MM.1S (cell line): ENCODE measurements at regions not wholly inside any gene's neighbourhood (a gene's known extent, or its start where the extent isn't known, plus 50 kb on each side); places are given as distances from the start of the nearest gene placed in this dataset.

ENCODE experiments used
- DNase-seq: peaks from one replicate; pipeline ENCODE4 v3.0.0-alpha.2; 2015
- H2AFZ ChIP-seq: fragments of 300-600 bp; sonication (generic); 2 replicates; pipeline ENCODE4 v1.6.0; 2016; ENCODE audit warnings: antibody characterized with exemption, low read length
- H3F3A ChIP-seq: fragments of 300-600 bp; sonication (generic); 2 replicates; pipeline ENCODE4 v1.6.1; 2016; ENCODE audit warnings: mild to moderate bottlenecking, antibody characterized with exemption, low read length, moderate library complexity, mixed read lengths; ENCODE audit not compliant: insufficient read depth
- H3K27ac ChIP-seq: fragments of 300-600 bp; sonication (generic); 2 replicates; pipeline ENCODE4 v1.5.1; 2016; ENCODE audit warnings: mild to moderate bottlenecking, low read length
- H3K27me3 ChIP-seq: fragments of 300-600 bp; sonication (generic); replicated peaks from 2 replicates; pipeline ENCODE4 v1.6.0; 2016; ENCODE audit warnings: low read length; ENCODE audit not compliant: insufficient read depth
- H3K36me3 ChIP-seq: fragments of 300-600 bp; sonication (generic); replicated peaks from 2 replicates; pipeline ENCODE4 v1.6.1; 2016; ENCODE audit warnings: mild to moderate bottlenecking, low read length, mixed read lengths; ENCODE audit not compliant: insufficient read depth
- H3K4me1 ChIP-seq: fragments of 300-600 bp; sonication (generic); 2 replicates; pipeline ENCODE4 v1.6.1; 2016; ENCODE audit warnings: low read length, mixed read lengths
- H3K4me2 ChIP-seq: fragments of 300-600 bp; sonication (generic); 2 replicates; pipeline ENCODE4 v1.6.0; 2016; ENCODE audit warnings: low read depth, low read length
- H3K4me3 ChIP-seq: fragments of 300-600 bp; sonication (generic); 2 replicates; pipeline ENCODE4 v1.5.1; 2016; ENCODE audit warnings: low read length, mixed read lengths
- H3K79me2 ChIP-seq: fragments of 300-600 bp; sonication (generic); 2 replicates; pipeline ENCODE4 v1.6.1; 2016; ENCODE audit warnings: mixed run types, low read length, mixed read lengths
- H3K9ac ChIP-seq: fragments of 300-600 bp; sonication (generic); 2 replicates; pipeline ENCODE4 v1.6.1; 2016; ENCODE audit warnings: low read length, mixed read lengths
- H3K9me2 ChIP-seq: fragments of 300-600 bp; sonication (generic); replicated peaks from 2 replicates; pipeline ENCODE4 v1.6.1; 2016; ENCODE audit warnings: mild to moderate bottlenecking, low read length, mixed read lengths; ENCODE audit not compliant: insufficient read depth
- H3K9me3 ChIP-seq: fragments of 300-600 bp; sonication (generic); replicated peaks from 2 replicates; pipeline ENCODE4 v1.6.1; 2016; ENCODE audit warnings: mild to moderate bottlenecking, low read length, mixed read lengths; ENCODE audit not compliant: insufficient read depth
- H4K20me1 ChIP-seq: fragments of 300-600 bp; sonication (generic); 2 replicates; pipeline ENCODE4 v1.6.1; 2016; ENCODE audit warnings: mild to moderate bottlenecking, low read length, moderate library complexity, mixed read lengths; ENCODE audit not compliant: insufficient read depth
- EZH2 ChIP-seq: fragments of 300-600 bp; sonication (generic); optimal IDR thresholded peaks from 2 replicates; pipeline ENCODE3; 2017; ENCODE audit warnings: low read depth, mild to moderate bottlenecking, antibody characterized with exemption, low read length, mixed read lengths
- EZH2phosphoT487 ChIP-seq: fragments of 300-600 bp; sonication (generic); IDR thresholded peaks from 2 replicates; pipeline ENCODE4 v1.6.1; 2018; ENCODE audit warnings: antibody characterized with exemption, low read length
- TF ChIP-seq, protein P1 (sequence below): fragments of 300-600 bp; sonication (generic); IDR thresholded peaks from 2 replicates; pipeline ENCODE4 v1.5.1; 2016; ENCODE audit warnings: antibody characterized with exemption, low read length, mixed read lengths

DNA sequence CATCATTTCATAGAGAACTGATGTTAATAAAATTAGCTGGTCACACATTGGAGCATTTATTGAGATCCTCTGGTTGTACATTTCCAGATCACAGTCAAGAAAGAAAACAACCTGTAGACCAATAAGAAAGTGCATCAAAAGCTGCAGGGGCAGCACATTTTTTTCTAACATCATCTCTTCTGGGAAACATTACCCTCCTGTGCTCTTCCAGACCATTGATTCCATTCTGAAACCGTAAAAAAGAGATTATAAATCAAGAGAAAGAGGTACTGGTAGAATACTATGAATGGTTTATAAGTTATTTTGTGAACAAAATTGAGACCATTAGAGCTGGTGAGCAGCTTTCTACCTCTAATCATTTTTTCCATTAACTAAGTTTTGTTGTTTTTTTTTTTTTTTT lies 1548.2 kb upstream of the CELF4 start:
- no peaks in the 10 kb centered on the region for H3K36me3 ChIP-seq
- peak overlapping the region; percentile 8; the same call in 1 of the 2 replicates for H2AFZ ChIP-seq
- no peak overlapping the region for H3K9ac ChIP-seq
- no peaks in the 10 kb centered on the region for H4K20me1 ChIP-seq
- H3K27ac ChIP-seq = no peak overlapping the region
- no peaks in the 10 kb centered on the region for H3F3A ChIP-seq
- no peaks in the 10 kb centered on the region for H3K4me1 ChIP-seq
- no peaks in the 10 kb centered on the region for H3K9me3 ChIP-seq
- TF ChIP-seq EZH2 (no peak), EZH2phosphoT487 (no peak)
- TF ChIP-seq, protein P1, sequence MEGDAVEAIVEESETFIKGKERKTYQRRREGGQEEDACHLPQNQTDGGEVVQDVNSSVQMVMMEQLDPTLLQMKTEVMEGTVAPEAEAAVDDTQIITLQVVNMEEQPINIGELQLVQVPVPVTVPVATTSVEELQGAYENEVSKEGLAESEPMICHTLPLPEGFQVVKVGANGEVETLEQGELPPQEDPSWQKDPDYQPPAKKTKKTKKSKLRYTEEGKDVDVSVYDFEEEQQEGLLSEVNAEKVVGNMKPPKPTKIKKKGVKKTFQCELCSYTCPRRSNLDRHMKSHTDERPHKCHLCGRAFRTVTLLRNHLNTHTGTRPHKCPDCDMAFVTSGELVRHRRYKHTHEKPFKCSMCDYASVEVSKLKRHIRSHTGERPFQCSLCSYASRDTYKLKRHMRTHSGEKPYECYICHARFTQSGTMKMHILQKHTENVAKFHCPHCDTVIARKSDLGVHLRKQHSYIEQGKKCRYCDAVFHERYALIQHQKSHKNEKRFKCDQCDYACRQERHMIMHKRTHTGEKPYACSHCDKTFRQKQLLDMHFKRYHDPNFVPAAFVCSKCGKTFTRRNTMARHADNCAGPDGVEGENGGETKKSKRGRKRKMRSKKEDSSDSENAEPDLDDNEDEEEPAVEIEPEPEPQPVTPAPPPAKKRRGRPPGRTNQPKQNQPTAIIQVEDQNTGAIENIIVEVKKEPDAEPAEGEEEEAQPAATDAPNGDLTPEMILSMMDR = no peak
- H3K27me3 ChIP-seq = no peaks in the 10 kb centered on the region
- no peak for DNase-seq
- H3K79me2 ChIP-seq = no peaks in the 10 kb centered on the region
- H3K4me2 ChIP-seq = no peak overlapping the region
- H3K9me2 ChIP-seq = no peaks in the 10 kb centered on the region
- H3K4me3 ChIP-seq = no peak overlapping the region

DNA sequence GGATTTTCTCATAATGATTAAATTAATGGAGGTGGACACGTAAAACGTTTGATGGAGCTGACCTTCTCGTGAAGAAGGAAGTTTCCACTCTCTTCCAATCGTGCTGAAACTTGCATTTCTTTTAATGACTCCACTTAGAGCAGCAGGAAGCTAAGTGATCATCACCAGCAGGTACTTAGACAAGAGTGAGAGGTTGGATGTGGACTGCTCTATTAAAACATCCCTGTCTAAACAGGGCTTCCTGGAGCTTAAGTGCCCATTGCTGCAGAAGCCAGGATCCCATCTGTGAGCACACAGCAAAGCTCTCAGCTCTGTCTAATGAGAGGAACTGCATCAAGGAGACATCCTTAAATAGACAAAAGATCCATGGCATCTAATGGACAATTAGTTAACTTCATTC lies 1539.5 kb upstream of the CELF4 start:
- H4K20me1 ChIP-seq = no peaks in the 10 kb centered on the region
- H3K27me3 ChIP-seq = no peaks in the 10 kb centered on the region
- no peak overlapping the region for H3K9ac ChIP-seq
- H3K79me2 ChIP-seq = no peaks in the 10 kb centered on the region
- no peak overlapping the region for H2AFZ ChIP-seq
- H3F3A ChIP-seq = no peaks in the 10 kb centered on the region
- no peak overlapping the region for H3K4me2 ChIP-seq
- no peaks in the 10 kb centered on the region for H3K4me1 ChIP-seq
- no peak overlapping the region for H3K4me3 ChIP-seq
- H3K36me3 ChIP-seq = no peaks in the 10 kb centered on the region
- TF ChIP-seq EZH2 (no peak), EZH2phosphoT487 (no peak)
- TF ChIP-seq, protein P1 = no peak
- H3K9me3 ChIP-seq = no peaks in the 10 kb centered on the region
- H3K27ac ChIP-seq = no peak overlapping the region
- no peak for DNase-seq
- no peaks in the 10 kb centered on the region for H3K9me2 ChIP-seq

DNA sequence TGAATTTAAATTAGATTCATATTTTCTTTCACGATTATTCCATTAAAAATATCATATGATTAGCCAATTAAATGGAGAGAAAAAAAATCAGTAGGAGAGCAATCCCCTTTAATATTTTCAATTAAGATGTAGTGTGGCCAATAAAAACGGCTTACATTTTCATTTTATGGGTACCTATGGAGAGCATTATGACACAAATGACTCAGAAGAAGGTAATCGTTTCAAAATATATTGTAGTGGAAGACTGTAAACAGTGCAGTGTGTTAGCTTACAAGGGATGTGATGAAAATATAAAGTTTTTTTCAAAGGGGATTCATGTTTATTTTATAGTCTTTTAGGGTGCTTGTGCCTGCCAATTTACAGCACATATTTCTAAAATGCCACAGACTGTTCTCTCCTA lies 1507.4 kb upstream of the CELF4 start:
- Histone ChIP-seq H2AFZ (no peak overlapping the region), H3K9ac (no peak overlapping the region), H3K79me2 (no peaks in the 10 kb centered on the region), H3K36me3 (no peaks in the 10 kb centered on the region), H3K27me3 (no peaks in the 10 kb centered on the region), H3K9me2 (no peaks in the 10 kb centered on the region), H3K4me3 (no peak overlapping the region), H3K27ac (no peak overlapping the region), H3K9me3 (no peaks in the 10 kb centered on the region), H4K20me1 (no peaks in the 10 kb centered on the region), H3K4me1 (no peaks in the 10 kb centered on the region), H3F3A (no peaks in the 10 kb centered on the region), H3K4me2 (no peak overlapping the region)
- TF ChIP-seq EZH2 (no peak), EZH2phosphoT487 (no peak)
- TF ChIP-seq, protein P1 = no peak
- DNase-seq = no peak
